GM18517 (cell line): ENCODE measurements at regions not wholly inside any gene's neighbourhood (a gene's known extent, or its start where the extent isn't known, plus 50 kb on each side); places are given as distances from the start of the nearest gene placed in this dataset.

Experiments used
- ATAC-seq: cut with Tn5 transposase; IDR thresholded peaks from one replicate; pipeline ENCODE4 v1.9.1; 2021; ENCODE audit warnings: mild to moderate bottlenecking, moderate library complexity; ENCODE audit not compliant: unreplicated experiment

GRCh38 chr15:75131269-75131643 lies 70.4 kb upstream of the C15orf39 start:
- ATAC-seq: no peak

GRCh38 chr15:75134748-75135147 lies 66.9 kb upstream of the C15orf39 start:
- ATAC-seq: no peak

- no peak for ATAC-seq
These were observed 65.6 kb upstream of the C15orf39 start for GRCh38 chr15:75136118-75136517.

- ATAC-seq: no peak
These were observed 64.9 kb upstream of the C15orf39 start for GRCh38 chr15:75136758-75137157.

GRCh38 chr15:75138016-75138999 lies 63.4 kb upstream of the C15orf39 start:
- no peak for ATAC-seq

- ATAC-seq: no peak
These were observed 61.4 kb upstream of the C15orf39 start for GRCh38 chr15:75140080-75140879.

- no peak for ATAC-seq
These were observed 59.2 kb upstream of the C15orf39 start for GRCh38 chr15:75142499-75142898.

GRCh38 chr15:75143738-75144334 lies 57.8 kb upstream of the C15orf39 start:
- no peak for ATAC-seq

GRCh38 chr15:75145027-75145841 lies 56.4 kb upstream of the C15orf39 start:
- ATAC-seq: no peak

- ATAC-seq: no peak
These were observed 53.4 kb upstream of the C15orf39 start for GRCh38 chr15:75148280-75148679.

- no peak for ATAC-seq
These were observed 51.6 kb upstream of the C15orf39 start for GRCh38 chr15:75149867-75150709.

- ATAC-seq: no peak
These were observed 50.2 kb upstream of the C15orf39 start for GRCh38 chr15:75151214-75152128.
